ENCODE measurements at regions not wholly inside any gene's neighbourhood (a gene's known extent, or its start where the extent isn't known, plus 50 kb on each side); places are given as distances from the start of the nearest gene placed in this dataset.

- BruUV-seq (replicated peaks): no TSS peak
- CTCF ChIA-PET: no interaction called here
- intact Hi-C loops (cut with micrococcal nuclease): no loop called here
- Mint-ChIP-seq H3K9me3 (ENCODE audit: unreplicated experiment) (peaks cover 16% of the 10 kb centered on the region), H3K4me3 (ENCODE audit: unreplicated experiment) (no peak overlapping the region), H3K27me3 (ENCODE audit: insufficient read depth, unreplicated experiment) (no peaks in the 10 kb centered on the region), H3K36me3 (ENCODE audit: insufficient read depth, unreplicated experiment) (no peaks in the 10 kb centered on the region), H3K4me1 (ENCODE audit: insufficient read depth, unreplicated experiment) (peaks cover 6% of the 10 kb centered on the region), H3K27ac (ENCODE audit: low read depth, unreplicated experiment) (no peak overlapping the region)
- POLR2A ChIA-PET: no interaction called here
- TF ChIP-seq CTCF (IDR thresholded peaks at IDR 0.05; ENCODE audit: unreplicated experiment): no peak
- DNase-seq (ENCODE audit: unreplicated experiment): no peak
These were observed 68.6 kb upstream of the FYN start for GRCh38 chr6:111941686-111942330.

- Mint-ChIP-seq H3K27ac (ENCODE audit: low read depth, unreplicated experiment) (no peak overlapping the region), H3K4me1 (ENCODE audit: insufficient read depth, unreplicated experiment) (peaks cover 6% of the 10 kb centered on the region), H3K27me3 (ENCODE audit: insufficient read depth, unreplicated experiment) (no peaks in the 10 kb centered on the region), H3K36me3 (ENCODE audit: insufficient read depth, unreplicated experiment) (no peaks in the 10 kb centered on the region), H3K4me3 (ENCODE audit: unreplicated experiment) (no peak overlapping the region), H3K9me3 (ENCODE audit: unreplicated experiment) (peaks cover 11% of the 10 kb centered on the region)
- TF ChIP-seq CTCF (IDR thresholded peaks at IDR 0.05; ENCODE audit: unreplicated experiment): no peak
- CTCF ChIA-PET: no interaction called here
- BruUV-seq (replicated peaks): no TSS peak
- intact Hi-C loops (cut with micrococcal nuclease): no loop called here
- DNase-seq (ENCODE audit: unreplicated experiment): no peak
- POLR2A ChIA-PET: no interaction called here
These were observed 69.3 kb upstream of the FYN start for GRCh38 chr6:111942561-111942960.

GRCh38 chr6:111943266-111943665, 70.0 kb upstream of the FYN start:
- Mint-ChIP-seq H3K27ac (ENCODE audit: low read depth, unreplicated experiment) (no peak overlapping the region), H3K4me1 (ENCODE audit: insufficient read depth, unreplicated experiment) (peaks cover 6% of the 10 kb centered on the region), H3K9me3 (ENCODE audit: unreplicated experiment) (peaks cover 4% of the 10 kb centered on the region), H3K36me3 (ENCODE audit: insufficient read depth, unreplicated experiment) (no peaks in the 10 kb centered on the region), H3K27me3 (ENCODE audit: insufficient read depth, unreplicated experiment) (no peaks in the 10 kb centered on the region), H3K4me3 (ENCODE audit: unreplicated experiment) (no peak overlapping the region)
- DNase-seq (ENCODE audit: unreplicated experiment): no peak
- intact Hi-C loops (cut with micrococcal nuclease): no loop called here
- no peak for TF ChIP-seq CTCF (IDR thresholded peaks at IDR 0.05; ENCODE audit: unreplicated experiment)
- ChIA-PET CTCF (no interaction called here), POLR2A (no interaction called here)
- BruUV-seq (replicated peaks): no TSS peak

GRCh38 chr6:111943726-111944125, 70.5 kb upstream of the FYN start:
- no peak for DNase-seq (ENCODE audit: unreplicated experiment)
- intact Hi-C loops (cut with micrococcal nuclease): no loop called here
- H3K27me3 Mint-ChIP-seq (ENCODE audit: insufficient read depth, unreplicated experiment): no peaks in the 10 kb centered on the region
- H3K27ac Mint-ChIP-seq (ENCODE audit: low read depth, unreplicated experiment): no peak overlapping the region
- TF ChIP-seq CTCF (IDR thresholded peaks at IDR 0.05; ENCODE audit: unreplicated experiment): no peak
- no peaks in the 10 kb centered on the region for H3K36me3 Mint-ChIP-seq (ENCODE audit: insufficient read depth, unreplicated experiment)
- ChIA-PET POLR2A (no interaction called here), CTCF (no interaction called here)
- H3K4me1 Mint-ChIP-seq (ENCODE audit: insufficient read depth, unreplicated experiment): peaks cover 4% of the 10 kb centered on the region
- no TSS peak for BruUV-seq (replicated peaks)
- no peaks in the 10 kb centered on the region for H3K9me3 Mint-ChIP-seq (ENCODE audit: unreplicated experiment)
- no peak overlapping the region for H3K4me3 Mint-ChIP-seq (ENCODE audit: unreplicated experiment)

All from MCF 10A (cell line).